ENCODE measurements at regions not wholly inside any gene's neighbourhood (a gene's known extent, or its start where the extent isn't known, plus 50 kb on each side); places are given as distances from the start of the nearest gene placed in this dataset.

DNA sequence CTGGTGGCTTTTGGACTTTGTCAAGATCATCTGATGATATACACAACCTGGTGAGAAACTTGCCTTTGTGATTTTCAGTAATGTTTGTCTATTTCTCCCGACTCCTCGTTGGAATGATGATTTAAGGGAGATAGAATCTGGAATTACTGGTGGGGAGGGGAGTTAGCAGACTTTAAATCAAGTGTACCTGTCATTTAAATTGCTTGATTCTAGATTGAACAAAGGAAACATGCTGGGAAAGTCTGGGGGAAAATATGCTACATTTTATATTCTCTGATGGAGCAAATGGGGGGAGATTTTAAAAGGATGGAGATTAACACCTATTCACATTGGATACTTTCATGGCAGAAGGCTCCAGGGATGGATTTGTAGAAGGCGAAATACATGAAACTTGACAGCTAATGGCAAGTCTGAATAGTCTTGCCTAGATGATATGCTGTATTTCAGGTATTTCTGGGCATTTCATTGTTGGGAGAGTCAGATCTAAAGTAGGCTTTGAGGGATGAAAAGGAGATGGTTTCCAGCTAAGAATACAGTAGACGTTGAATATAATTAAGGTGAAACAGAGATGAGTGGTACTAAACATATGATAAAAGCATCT lies 189.1 kb upstream of the PDZRN3 start:
- POLR2A ChIA-PET (ENCODE audit: unreplicated experiment) = no interaction called here
- intact Hi-C loops (cut with micrococcal nuclease; ENCODE audit: unreplicated experiment) = no loop called here
- no peak for DNase-seq
- no TSS peak for BruUV-seq (replicated peaks)
- no peaks in the 10 kb centered on the region for H3K9me2 ChIP-seq (ENCODE audit: insufficient read depth)
- TF ChIP-seq CTCF (conservative IDR thresholded peaks at IDR 0.05) (no peak), EZH2 (IDR thresholded peaks at IDR 0.05; ENCODE audit: low read depth) (no peak)
- CTCF ChIA-PET = no interaction called here
- H4K20me1 ChIP-seq (ENCODE audit: insufficient read depth) = no peaks in the 10 kb centered on the region
- H3F3A ChIP-seq (ENCODE audit: insufficient read depth, low read depth) = no peaks in the 10 kb centered on the region
- no peak overlapping the region for H3K4me2 ChIP-seq
- H3K36me3 ChIP-seq (ENCODE audit: low read depth) = no peaks in the 10 kb centered on the region
- H3K27me3 ChIP-seq (ENCODE audit: insufficient read depth, low read depth) = no peaks in the 10 kb centered on the region
- H3K4me1 ChIP-seq (replicated peaks; ENCODE audit: insufficient read depth) = no peaks in the 10 kb centered on the region
- no peaks in the 10 kb centered on the region for H3K9me3 ChIP-seq (ENCODE audit: insufficient read depth, low read depth)
- H3K4me3 ChIP-seq = no peak overlapping the region
- no peak overlapping the region for H2AFZ ChIP-seq
- no peak overlapping the region for H3K27ac ChIP-seq
- no peaks in the 10 kb centered on the region for H3K79me2 ChIP-seq (ENCODE audit: low read depth)

DNA sequence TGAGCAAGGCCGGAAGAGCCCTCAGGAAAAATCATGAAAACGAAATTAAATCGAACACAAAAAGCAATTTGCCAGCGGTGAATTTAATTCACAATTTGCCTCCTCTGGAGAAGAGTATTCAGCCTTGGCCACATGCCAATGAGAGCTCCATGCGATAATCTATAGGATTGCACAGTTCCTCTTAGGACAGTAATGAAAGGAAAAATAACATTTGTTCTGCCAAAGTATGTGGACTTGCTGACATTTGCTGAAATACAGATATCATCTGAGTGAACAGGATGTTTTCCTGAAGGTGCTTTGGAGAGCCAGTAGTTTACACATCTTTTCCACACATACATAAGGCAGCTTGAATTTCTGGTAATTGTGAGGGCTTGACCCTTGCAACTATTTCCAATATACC lies 188.6 kb upstream of the PDZRN3 start:
- CTCF ChIA-PET = no interaction called here
- Histone ChIP-seq H3K79me2 (ENCODE audit: low read depth) (no peaks in the 10 kb centered on the region), H3K4me2 (no peak overlapping the region), H4K20me1 (ENCODE audit: insufficient read depth) (no peaks in the 10 kb centered on the region), H3K4me3 (no peak overlapping the region), H3F3A (ENCODE audit: insufficient read depth, low read depth) (no peaks in the 10 kb centered on the region), H3K36me3 (ENCODE audit: low read depth) (no peaks in the 10 kb centered on the region), H3K9me3 (ENCODE audit: insufficient read depth, low read depth) (no peaks in the 10 kb centered on the region), H2AFZ (no peak overlapping the region), H3K4me1 (replicated peaks; ENCODE audit: insufficient read depth) (no peaks in the 10 kb centered on the region), H3K27ac (no peak overlapping the region), H3K27me3 (ENCODE audit: insufficient read depth, low read depth) (no peaks in the 10 kb centered on the region), H3K9me2 (ENCODE audit: insufficient read depth) (no peaks in the 10 kb centered on the region)
- intact Hi-C loops (cut with micrococcal nuclease; ENCODE audit: unreplicated experiment) = no loop called here
- BruUV-seq (replicated peaks) = no TSS peak
- DNase-seq = no peak
- TF ChIP-seq EZH2 (IDR thresholded peaks at IDR 0.05; ENCODE audit: low read depth) = no peak
- no peak for TF ChIP-seq CTCF (conservative IDR thresholded peaks at IDR 0.05)
- POLR2A ChIA-PET (ENCODE audit: unreplicated experiment) = no interaction called here

- POLR2A ChIA-PET (ENCODE audit: unreplicated experiment) = no interaction called here
These were observed 187.3 kb upstream of the PDZRN3 start for GRCh38 chr3:73812054-73812453.

More at GRCh38 chr3:73812054-73812453, 187.3 kb upstream of the PDZRN3 start:
- Histone ChIP-seq H3K4me1 (replicated peaks; ENCODE audit: insufficient read depth) (no peaks in the 10 kb centered on the region), H3K9me3 (ENCODE audit: insufficient read depth, low read depth) (no peaks in the 10 kb centered on the region), H3K27me3 (ENCODE audit: insufficient read depth, low read depth) (no peaks in the 10 kb centered on the region), H3K36me3 (ENCODE audit: low read depth) (no peaks in the 10 kb centered on the region), H3K4me3 (no peak overlapping the region), H4K20me1 (ENCODE audit: insufficient read depth) (no peaks in the 10 kb centered on the region), H3K79me2 (ENCODE audit: low read depth) (no peaks in the 10 kb centered on the region), H3K9me2 (ENCODE audit: insufficient read depth) (no peaks in the 10 kb centered on the region), H3K4me2 (no peak overlapping the region), H3F3A (ENCODE audit: insufficient read depth, low read depth) (no peaks in the 10 kb centered on the region), H3K27ac (no peak overlapping the region), H2AFZ (no peak overlapping the region)
- TF ChIP-seq EZH2 (IDR thresholded peaks at IDR 0.05; ENCODE audit: low read depth) (no peak), CTCF (conservative IDR thresholded peaks at IDR 0.05) (no peak)
- intact Hi-C loops (cut with micrococcal nuclease; ENCODE audit: unreplicated experiment) = no loop called here
- no peak for DNase-seq
- no TSS peak for BruUV-seq (replicated peaks)
- CTCF ChIA-PET = no interaction called here

Data from PC-9 (cell line).